SH-SY5Y (cell line): ENCODE measurements at regions not wholly inside any gene's neighbourhood (a gene's known extent, or its start where the extent isn't known, plus 50 kb on each side); places are given as distances from the start of the nearest gene placed in this dataset.

Experiments used
- GATA2 ChIP-seq: IDR thresholded peaks from 2 replicates; pipeline ENCODE4 v1.6.1; 2011; ENCODE audit warnings: mild to moderate bottlenecking, low read depth, low read length
- GATA3 ChIP-seq: IDR thresholded peaks from 2 replicates; pipeline ENCODE4 v1.6.1; 2011; ENCODE audit warnings: low read depth, mild to moderate bottlenecking, low read length, moderate library complexity

GRCh38 chr6:119431799-119432198, 82.2 kb upstream of the MAN1A1 start:
- no peak for TF ChIP-seq GATA3
- no peak for TF ChIP-seq GATA2
